ENCODE measurements at regions not wholly inside any gene's neighbourhood (a gene's known extent, or its start where the extent isn't known, plus 50 kb on each side); places are given as distances from the start of the nearest gene placed in this dataset.

DNA sequence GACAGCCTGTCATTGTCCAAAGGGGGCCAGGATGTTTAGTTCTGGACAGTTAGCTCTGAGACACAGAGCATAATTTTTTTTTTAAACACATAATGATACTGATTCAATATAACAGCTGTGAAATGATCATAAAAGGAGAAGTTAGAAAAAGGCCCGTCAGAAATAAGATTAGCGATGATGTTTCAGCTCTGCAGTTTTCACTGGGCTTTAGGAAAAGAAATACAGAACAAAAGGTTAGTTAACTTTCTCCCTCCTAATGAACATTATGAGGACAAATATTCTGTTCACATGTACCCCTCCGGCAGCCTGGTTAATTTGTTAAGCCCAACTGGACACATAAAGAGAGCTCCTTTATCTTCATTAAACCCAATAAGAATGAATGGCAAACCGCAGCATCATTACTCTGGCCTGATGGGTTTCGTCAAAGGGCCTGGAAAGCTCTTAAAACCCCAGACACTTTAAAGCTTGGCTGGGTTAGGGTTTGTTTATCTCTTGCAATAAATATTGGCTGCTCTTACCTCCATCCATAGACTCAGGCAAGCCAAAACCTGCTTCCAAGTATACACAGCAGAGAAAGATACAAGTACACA lies 394.6 kb downstream of the KIF16B start:
- DNase-seq (ENCODE audit: low read depth) = no peak
- TF ChIP-seq CTCF (conservative IDR thresholded peaks at IDR 0.05; ENCODE audit: low read length) = no peak
- H3K4me3 ChIP-seq (ENCODE audit: low read length) = no peak overlapping the region

DNA sequence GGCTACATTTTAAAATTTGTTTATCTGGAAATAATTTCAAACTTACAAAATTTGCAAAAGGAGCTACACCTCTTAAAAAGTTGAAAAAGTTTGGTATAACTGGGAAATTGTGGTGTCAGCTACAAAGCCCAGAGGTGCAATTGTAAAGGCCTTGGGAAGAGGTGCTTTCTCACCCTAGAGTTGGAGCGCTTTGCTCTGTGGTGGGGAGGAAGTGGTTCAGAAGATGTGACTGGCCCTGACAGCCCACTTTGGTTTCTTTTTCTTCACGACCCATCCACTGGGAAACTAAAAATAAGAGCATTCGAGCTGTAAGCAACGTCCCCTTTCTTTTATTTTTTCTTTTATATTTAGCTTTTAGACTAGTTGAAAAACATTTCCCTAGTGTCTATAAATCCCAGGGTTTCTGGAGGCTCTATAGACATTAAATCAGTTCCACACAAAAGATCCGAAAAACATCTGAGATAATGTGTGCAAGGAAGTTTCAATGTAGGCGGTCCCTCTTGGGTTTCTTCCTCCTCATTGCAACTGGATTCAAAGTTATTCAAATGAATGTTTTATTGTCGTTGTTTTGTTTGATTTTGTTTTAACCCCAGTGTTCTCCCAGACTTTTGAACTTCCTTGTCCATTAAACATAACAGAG lies 397.8 kb downstream of the KIF16B start:
- DNase-seq (ENCODE audit: low read depth) = no peak
- TF ChIP-seq CTCF (conservative IDR thresholded peaks at IDR 0.05; ENCODE audit: low read length) = no peak
- no peak overlapping the region for H3K4me3 ChIP-seq (ENCODE audit: low read length)

DNA sequence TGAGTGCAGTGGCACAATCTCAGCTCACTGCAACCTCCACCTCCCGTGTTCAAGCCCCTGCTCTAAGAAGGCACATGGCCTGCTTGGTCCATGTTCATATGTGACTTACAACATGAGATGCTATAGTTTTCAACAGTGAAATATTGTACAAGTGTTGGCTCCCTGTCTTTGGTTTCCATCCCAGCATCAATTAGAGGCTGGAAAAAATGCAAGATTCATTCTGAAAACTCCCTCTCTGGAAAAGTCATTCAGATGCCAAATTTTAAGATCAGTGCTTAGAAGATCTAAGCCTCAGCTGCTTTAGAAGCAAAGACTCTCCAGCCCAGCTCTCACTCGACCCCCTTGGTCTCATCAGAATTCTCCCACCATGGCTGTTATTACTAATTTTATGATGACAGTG lies 398.9 kb downstream of the KIF16B start:
- TF ChIP-seq CTCF (conservative IDR thresholded peaks at IDR 0.05; ENCODE audit: low read length) = no peak
- no peak for DNase-seq (ENCODE audit: low read depth)
- no peak overlapping the region for H3K4me3 ChIP-seq (ENCODE audit: low read length)

DNA sequence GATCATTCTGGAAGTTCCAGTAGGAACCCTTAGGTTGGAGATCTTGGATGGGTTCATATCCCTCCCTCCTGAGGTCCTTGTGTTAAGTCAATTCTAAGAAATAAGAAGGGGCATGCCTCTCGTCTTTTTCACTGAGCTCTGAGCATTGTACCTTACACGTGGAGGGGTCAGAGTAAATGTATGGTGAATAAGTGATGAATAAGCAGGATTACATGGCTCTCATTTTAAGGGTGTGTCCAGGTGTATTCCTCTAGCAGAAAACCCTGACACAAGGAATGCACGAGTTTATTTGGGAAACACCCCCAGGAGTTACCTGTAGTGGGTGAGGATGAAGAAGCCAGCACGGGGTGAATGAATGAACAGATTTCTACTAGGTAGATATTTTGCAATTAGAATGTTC lies 400.2 kb downstream of the KIF16B start:
- no peak overlapping the region for H3K4me3 ChIP-seq (ENCODE audit: low read length)
- TF ChIP-seq CTCF (conservative IDR thresholded peaks at IDR 0.05; ENCODE audit: low read length) = no peak
- no peak for DNase-seq (ENCODE audit: low read depth)

DNA sequence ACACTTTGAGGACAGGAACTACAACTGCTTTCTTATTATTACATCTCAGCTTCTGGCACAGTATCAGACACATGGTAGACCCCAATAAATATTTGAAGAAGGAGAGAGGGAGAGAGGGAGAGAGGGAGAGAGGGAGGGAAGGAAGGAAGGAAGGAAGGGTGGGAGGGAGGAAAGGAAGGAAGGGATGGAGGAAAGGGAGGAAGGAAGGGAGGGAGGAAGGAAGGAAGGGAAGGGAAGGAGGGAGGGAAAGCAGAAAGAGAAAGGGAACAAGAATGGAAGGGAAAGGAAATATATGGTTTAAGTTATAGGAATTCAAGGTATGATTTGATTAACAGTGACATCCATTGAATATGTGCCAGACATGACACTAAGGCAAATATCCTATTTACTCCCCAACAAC lies 402.1 kb downstream of the KIF16B start:
- H3K4me3 ChIP-seq (ENCODE audit: low read length) = no peak overlapping the region
- TF ChIP-seq CTCF (conservative IDR thresholded peaks at IDR 0.05; ENCODE audit: low read length) = no peak

GRCh38 chr20:16170406-16170971 lies 402.8 kb downstream of the KIF16B start:
- no peak for TF ChIP-seq CTCF (conservative IDR thresholded peaks at IDR 0.05; ENCODE audit: low read length)
- DNase-seq (ENCODE audit: low read depth) = no peak
- no peak overlapping the region for H3K4me3 ChIP-seq (ENCODE audit: low read length)

More for the DNA sequence above, 402.1 kb downstream of the KIF16B start:
- no peak for DNase-seq (ENCODE audit: low read depth)

Data from AG10803 (cell line).